ENCODE measurements at regions not wholly inside any gene's neighbourhood (a gene's known extent, or its start where the extent isn't known, plus 50 kb on each side); places are given as distances from the start of the nearest gene placed in this dataset.

- intact Hi-C loops (cut with DNase I; ENCODE audit: low total_unique reads): no loop called here
- WGBS, 2 donors: 82 to 86% methylated on average over 4 of the region's 4 CpGs
- DNase-seq: no peak
- TF ChIP-seq POLR2A (IDR thresholded peaks at IDR 0.05) (no peak), CTCF (IDR thresholded peaks at IDR 0.05) (no peak)
- Histone ChIP-seq H3K36me3 (ENCODE audit: low read depth, missing control alignments) (no peaks in the 10 kb centered on the region), H3K4me3 (no peak overlapping the region), H3K4me1 (no peaks in the 10 kb centered on the region), H3K9me3 (no peaks in the 10 kb centered on the region), H3K27me3 (no peaks in the 10 kb centered on the region), H3K27ac (no peak overlapping the region)
These were observed 521.0 kb downstream of the SUCLA2 start for GRCh38 chr13:47480121-47480520.

GRCh38 chr13:47478985-47479384, 522.1 kb downstream of the SUCLA2 start:
- H3K27me3 ChIP-seq: no peaks in the 10 kb centered on the region
- no peaks in the 10 kb centered on the region for H3K36me3 ChIP-seq (ENCODE audit: low read depth, missing control alignments)
- intact Hi-C loops (cut with DNase I; ENCODE audit: low total_unique reads): no loop called here
- H3K9me3 ChIP-seq: no peaks in the 10 kb centered on the region
- no peak overlapping the region for H3K27ac ChIP-seq
- no peak for TF ChIP-seq POLR2A (IDR thresholded peaks at IDR 0.05)
- no peak for TF ChIP-seq CTCF (IDR thresholded peaks at IDR 0.05)
- no peak overlapping the region for H3K4me3 ChIP-seq
- DNase-seq: no peak
- H3K4me1 ChIP-seq: no peaks in the 10 kb centered on the region

GRCh38 chr13:47475441-47475948, 525.6 kb downstream of the SUCLA2 start:
- 65 to 72% methylated on average over 11 of the region's 11 CpGs for WGBS, 2 donors
- Histone ChIP-seq H3K4me3 (no peak overlapping the region), H3K4me1 (no peaks in the 10 kb centered on the region), H3K27me3 (no peaks in the 10 kb centered on the region), H3K36me3 (ENCODE audit: low read depth, missing control alignments) (no peaks in the 10 kb centered on the region), H3K27ac (no peak overlapping the region), H3K9me3 (no peaks in the 10 kb centered on the region)
- TF ChIP-seq CTCF (IDR thresholded peaks at IDR 0.05) (no peak), POLR2A (IDR thresholded peaks at IDR 0.05) (no peak)
- intact Hi-C loops (cut with DNase I; ENCODE audit: low total_unique reads): no loop called here
- DNase-seq: no peak

GRCh38 chr13:47474839-47475238, 526.2 kb downstream of the SUCLA2 start:
- TF ChIP-seq POLR2A (IDR thresholded peaks at IDR 0.05): no peak
- no peak for TF ChIP-seq CTCF (IDR thresholded peaks at IDR 0.05)
- H3K4me1 ChIP-seq: no peaks in the 10 kb centered on the region
- DNase-seq: no peak
- H3K27ac ChIP-seq: no peak overlapping the region
- H3K9me3 ChIP-seq: no peaks in the 10 kb centered on the region
- H3K27me3 ChIP-seq: no peaks in the 10 kb centered on the region
- H3K4me3 ChIP-seq: no peak overlapping the region
- WGBS, 2 donors: 41 to 55% methylated on average over 8 of the region's 8 CpGs
- no peaks in the 10 kb centered on the region for H3K36me3 ChIP-seq (ENCODE audit: low read depth, missing control alignments)
- intact Hi-C loops (cut with DNase I; ENCODE audit: low total_unique reads): no loop called here

GRCh38 chr13:47474326-47474725, 526.7 kb downstream of the SUCLA2 start:
- Histone ChIP-seq H3K27me3 (no peaks in the 10 kb centered on the region), H3K27ac (no peak overlapping the region), H3K36me3 (ENCODE audit: low read depth, missing control alignments) (no peaks in the 10 kb centered on the region), H3K4me1 (no peaks in the 10 kb centered on the region), H3K4me3 (no peak overlapping the region), H3K9me3 (no peaks in the 10 kb centered on the region)
- intact Hi-C loops (cut with DNase I; ENCODE audit: low total_unique reads): no loop called here
- no peak for TF ChIP-seq POLR2A (IDR thresholded peaks at IDR 0.05)
- TF ChIP-seq CTCF (IDR thresholded peaks at IDR 0.05): no peak
- no peak for DNase-seq
- WGBS, 2 donors: 40 to 47% methylated on average over 2 of the region's 2 CpGs
